Astrocyte (in vitro differentiated cells and primary cell): ENCODE measurements at regions not wholly inside any gene's neighbourhood (a gene's known extent, or its start where the extent isn't known, plus 50 kb on each side); places are given as distances from the start of the nearest gene placed in this dataset.

Experiments
- EZH2 ChIP-seq: IDR thresholded peaks from 2 replicates; pipeline ENCODE4 v1.6.1; 2012; ENCODE audit warnings: mild to moderate bottlenecking, low read length, inconsistent platforms; ENCODE audit not compliant: insufficient read depth
- TF ChIP-seq, protein P1 (sequence below): IDR thresholded peaks from 2 replicates; pipeline ENCODE4 v1.5.1; 2011; ENCODE audit warnings: low read depth, mild to moderate bottlenecking, inconsistent platforms, low read length, moderate library complexity; ENCODE audit not compliant: insufficient read depth

DNA sequence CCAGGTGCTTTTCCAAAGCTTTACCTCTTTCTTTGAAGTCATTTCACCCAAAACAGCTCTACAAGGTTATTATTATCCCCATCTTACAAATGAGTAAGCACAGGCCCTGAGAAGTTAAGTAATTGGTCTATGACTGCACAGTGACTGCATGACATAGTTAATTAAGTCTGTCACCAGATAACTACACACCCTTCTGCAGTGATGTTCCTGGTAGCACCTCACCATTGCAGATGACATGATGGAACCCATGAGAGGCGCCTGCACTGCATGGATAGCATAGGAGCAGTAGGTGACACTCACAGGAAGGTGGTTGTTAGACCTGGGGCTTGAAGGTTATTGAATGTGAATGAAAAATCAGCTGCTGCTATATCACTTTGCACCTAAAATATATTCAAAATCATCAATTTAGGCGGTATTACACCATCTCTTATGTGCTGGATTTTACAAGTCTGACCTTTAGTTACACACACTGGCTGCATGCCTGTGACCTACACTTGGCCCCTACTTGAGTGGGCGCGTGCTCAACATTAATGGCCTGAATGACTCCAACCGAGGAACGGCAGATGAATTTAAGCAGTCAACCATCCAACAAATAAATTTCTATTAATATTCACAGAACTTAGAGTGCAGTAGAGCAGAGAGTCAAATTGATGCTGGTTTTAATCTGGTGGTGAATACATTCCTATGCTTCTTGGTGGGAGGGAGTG lies 239.6 kb downstream of the CDH11 start:
- TF ChIP-seq EZH2 = no peak
- TF ChIP-seq, protein P1, sequence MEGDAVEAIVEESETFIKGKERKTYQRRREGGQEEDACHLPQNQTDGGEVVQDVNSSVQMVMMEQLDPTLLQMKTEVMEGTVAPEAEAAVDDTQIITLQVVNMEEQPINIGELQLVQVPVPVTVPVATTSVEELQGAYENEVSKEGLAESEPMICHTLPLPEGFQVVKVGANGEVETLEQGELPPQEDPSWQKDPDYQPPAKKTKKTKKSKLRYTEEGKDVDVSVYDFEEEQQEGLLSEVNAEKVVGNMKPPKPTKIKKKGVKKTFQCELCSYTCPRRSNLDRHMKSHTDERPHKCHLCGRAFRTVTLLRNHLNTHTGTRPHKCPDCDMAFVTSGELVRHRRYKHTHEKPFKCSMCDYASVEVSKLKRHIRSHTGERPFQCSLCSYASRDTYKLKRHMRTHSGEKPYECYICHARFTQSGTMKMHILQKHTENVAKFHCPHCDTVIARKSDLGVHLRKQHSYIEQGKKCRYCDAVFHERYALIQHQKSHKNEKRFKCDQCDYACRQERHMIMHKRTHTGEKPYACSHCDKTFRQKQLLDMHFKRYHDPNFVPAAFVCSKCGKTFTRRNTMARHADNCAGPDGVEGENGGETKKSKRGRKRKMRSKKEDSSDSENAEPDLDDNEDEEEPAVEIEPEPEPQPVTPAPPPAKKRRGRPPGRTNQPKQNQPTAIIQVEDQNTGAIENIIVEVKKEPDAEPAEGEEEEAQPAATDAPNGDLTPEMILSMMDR = no peak
